ENCODE measurements at regions not wholly inside any gene's neighbourhood (a gene's known extent, or its start where the extent isn't known, plus 50 kb on each side); places are given as distances from the start of the nearest gene placed in this dataset.

GRCh38 chr14:22508662-22509035 lies 80.4 kb downstream of the DAD1 start:
- no peaks in the 10 kb centered on the region for H3K36me3 ChIP-seq
- no peak for TF ChIP-seq EP300 (IDR thresholded peaks at IDR 0.05)
- no peak for TF ChIP-seq POLR2AphosphoS5 (IDR thresholded peaks at IDR 0.05)
- no peak for TF ChIP-seq CTCF (IDR thresholded peaks at IDR 0.05)
- TF ChIP-seq POLR2A (IDR thresholded peaks at IDR 0.05) = no peak
- H3K27ac ChIP-seq = no peak overlapping the region
- 90% methylated on average over 4 of the region's 4 CpGs for WGBS
- peaks cover 26% of the 10 kb centered on the region for H3K4me1 ChIP-seq
- H3K4me3 ChIP-seq = no peak overlapping the region
- DNase-seq (ENCODE audit: low spot score in 2 of 2) = no peak
- H3K9me3 ChIP-seq = no peaks in the 10 kb centered on the region
- H3K27me3 ChIP-seq = no peaks in the 10 kb centered on the region

- Histone ChIP-seq H3K36me3 (no peaks in the 10 kb centered on the region), H3K27me3 (no peaks in the 10 kb centered on the region), H3K9me3 (no peaks in the 10 kb centered on the region), H3K27ac (no peak overlapping the region), H3K4me1 (peaks cover 23% of the 10 kb centered on the region), H3K4me3 (no peak overlapping the region)
- no peak for DNase-seq (ENCODE audit: low spot score in 2 of 2)
- no peak for TF ChIP-seq CTCF (IDR thresholded peaks at IDR 0.05)
- no peak for TF ChIP-seq POLR2A (IDR thresholded peaks at IDR 0.05)
- no peak for TF ChIP-seq POLR2AphosphoS5 (IDR thresholded peaks at IDR 0.05)
- no peak for TF ChIP-seq EP300 (IDR thresholded peaks at IDR 0.05)
- WGBS = 96% methylated on average over 2 of the region's 2 CpGs
Measured at GRCh38 chr14:22508150-22508457, 80.9 kb downstream of the DAD1 start.

- DNase-seq (ENCODE audit: low spot score in 2 of 2) = no peak
- H3K4me1 ChIP-seq = peaks cover 24% of the 10 kb centered on the region
- H3K9me3 ChIP-seq = no peaks in the 10 kb centered on the region
- no peaks in the 10 kb centered on the region for H3K36me3 ChIP-seq
- 46% methylated on average over 2 of the region's 2 CpGs for WGBS
- H3K27ac ChIP-seq = no peak overlapping the region
- H3K4me3 ChIP-seq = no peak overlapping the region
- H3K27me3 ChIP-seq = no peaks in the 10 kb centered on the region
- TF ChIP-seq CTCF (IDR thresholded peaks at IDR 0.05) (no peak), POLR2AphosphoS5 (IDR thresholded peaks at IDR 0.05) (no peak), POLR2A (IDR thresholded peaks at IDR 0.05) (no peak), EP300 (IDR thresholded peaks at IDR 0.05) (no peak)
Measured at GRCh38 chr14:22506778-22507351, 82.2 kb downstream of the DAD1 start.

- WGBS = 98% methylated on average over 6 of the region's 6 CpGs
- Histone ChIP-seq H3K27me3 (no peaks in the 10 kb centered on the region), H3K36me3 (no peaks in the 10 kb centered on the region), H3K9me3 (no peaks in the 10 kb centered on the region), H3K27ac (no peak overlapping the region), H3K4me3 (no peak overlapping the region), H3K4me1 (peaks cover 28% of the 10 kb centered on the region)
- TF ChIP-seq EP300 (IDR thresholded peaks at IDR 0.05) = no peak
- TF ChIP-seq POLR2A (IDR thresholded peaks at IDR 0.05) = no peak
- no peak for TF ChIP-seq CTCF (IDR thresholded peaks at IDR 0.05)
- no peak for TF ChIP-seq POLR2AphosphoS5 (IDR thresholded peaks at IDR 0.05)
- no peak for DNase-seq (ENCODE audit: low spot score in 2 of 2)
Measured at GRCh38 chr14:22506378-22506710, 82.7 kb downstream of the DAD1 start.

GRCh38 chr14:22505697-22506377 lies 83.2 kb downstream of the DAD1 start:
- Histone ChIP-seq H3K4me1 (peaks cover 30% of the 10 kb centered on the region), H3K9me3 (no peaks in the 10 kb centered on the region), H3K4me3 (no peak overlapping the region), H3K27me3 (no peaks in the 10 kb centered on the region), H3K27ac (no peak overlapping the region), H3K36me3 (no peaks in the 10 kb centered on the region)
- DNase-seq (ENCODE audit: low spot score in 2 of 2) = no peak
- TF ChIP-seq CTCF (IDR thresholded peaks at IDR 0.05) = no peak
- no peak for TF ChIP-seq POLR2AphosphoS5 (IDR thresholded peaks at IDR 0.05)
- TF ChIP-seq EP300 (IDR thresholded peaks at IDR 0.05) = no peak
- no peak for TF ChIP-seq POLR2A (IDR thresholded peaks at IDR 0.05)
- WGBS = 72% methylated on average over 8 of the region's 8 CpGs
